Adrenal gland (tissue), 9 donors: ENCODE measurements at regions not wholly inside any gene's neighbourhood (a gene's known extent, or its start where the extent isn't known, plus 50 kb on each side); places are given as distances from the start of the nearest gene placed in this dataset.

Experiments used
- DNase-seq, 7 donors: peaks; one replicate each; pipeline ENCODE4 v3.0.0-alpha.2; 2019 to 2020
- H3K27ac ChIP-seq, 5 donors: fragments of 200-600 bp; sonication (generic) in 4 of 5; 1 replicate in 3 of 5; 2 replicates in 2 of 5; pipeline versions ENCODE4 v1.5.1 to v1.8.0; 2016 to 2020; ENCODE audit warnings: mild to moderate bottlenecking in 1 of 5
- H3K27me3 ChIP-seq: fragments of 200-600 bp; 2 replicates; pipeline ENCODE4 v1.8.0; 2021
- H3K36me3 ChIP-seq, 2 donors: fragments of 200-600 bp; replicated peaks in 1 of 2; 1 replicate in 1 of 2; 2 replicates in 1 of 2; pipeline versions ENCODE4 v1.5.1 to v1.8.0; 2018 to 2022
- H3K4me1 ChIP-seq, 2 donors: fragments of 200-600 bp; replicated peaks in 1 of 2; 1 replicate in 1 of 2; 2 replicates in 1 of 2; pipeline versions ENCODE4 v1.5.1 to v1.8.0; 2018 to 2021
- H3K4me3 ChIP-seq, 4 donors: fragments of 200-600 bp; sonication (generic) in 3 of 4; one replicate each; pipeline ENCODE4 v1.5.1; 2016 to 2018
- H3K9me3 ChIP-seq, 3 donors: fragments of 200-600 bp; sonication (generic) in 1 of 3; replicated peaks in 1 of 3; 1 replicate in 2 of 3; 2 replicates in 1 of 3; pipeline versions ENCODE4 v1.5.1 to v1.8.0; 2016 to 2021
- CTCF ChIP-seq, 6 experiments: fragments of 450-650 bp in 4 of 6; fragments of 200-600 bp in 2 of 6; sonication (generic) in 1 of 6; IDR thresholded peaks; 1 replicate in 5 of 6; 2 replicates in 1 of 6; pipeline versions ENCODE4 v1.5.1 to v1.8.0; 2016 to 2021; ENCODE audit warnings: antibody characterized with exemption in 6 of 6, mild to moderate bottlenecking in 2 of 6, moderate library complexity in 1 of 6
- POLR2A ChIP-seq, 2 donors: fragments of 450-650 bp; IDR thresholded peaks; one replicate each; pipeline ENCODE4 v1.6.1; 2017; ENCODE audit warnings: antibody characterized with exemption in 2 of 2, mild to moderate bottlenecking in 2 of 2, moderate library complexity in 1 of 2
- WGBS, 4 donors: extraction: QIAGEN DNeasy Blood & Tissue Kit in 2 of 4; methylation state at CpG; one replicate each; pipeline versions ENCODE4 v1.1.5 to v1.1.7; 2013 to 2017; 5-methylcytosine and 5-hydroxymethylcytosine counted together
- intact Hi-C, 2 donors: fragments of 100-400 bp; cut with DNase I; formaldehyde crosslinking; loops; one replicate each; pipeline versions ENCODE4 v1.14.1 to v1.15.0; 2022 to 2023
- donor health status: healthy with polysubstance abuse.
- donor health status: Bipolar disorder and iron deficiency.
- donor health status: DM: yes; HTN: yes; CAD: no.
- donor health status: DM: no; HTN: no; CAD: no.
- donor health status: DM: no; HTN: no; CAD: no.

GRCh38 chrX:63404332-63404731, 53.2 kb upstream of the SPIN4 start:
- H3K4me3 ChIP-seq: no peak overlapping the region
- H3K36me3 ChIP-seq: no peaks in the 10 kb centered on the region
- 62 to 100% (median 86%) methylated on average over 1 of the region's 1 CpG for WGBS, 4 donors
- TF ChIP-seq POLR2A (IDR thresholded peaks at IDR 0.05) (no peak), CTCF (IDR thresholded peaks at IDR 0.05) (no peak)
- DNase-seq: no peak
- H3K4me1 ChIP-seq: no peaks in the 10 kb centered on the region
- no peaks in the 10 kb centered on the region for H3K9me3 ChIP-seq
- H3K27ac ChIP-seq: no peak overlapping the region
- H3K27me3 ChIP-seq: no peaks in the 10 kb centered on the region
- intact Hi-C loops: no loop called here

GRCh38 chrX:63402106-63402505, 51.0 kb upstream of the SPIN4 start:
- intact Hi-C loops: no loop called here

More at GRCh38 chrX:63402106-63402505, 51.0 kb upstream of the SPIN4 start:
- no peak overlapping the region for H3K27ac ChIP-seq
- no peak for DNase-seq
- 71 to 86% (median 80%) methylated on average over 2 of the region's 2 CpGs for WGBS, 4 donors
- no peaks in the 10 kb centered on the region for H3K9me3 ChIP-seq
- no peaks in the 10 kb centered on the region for H3K4me1 ChIP-seq
- TF ChIP-seq CTCF (IDR thresholded peaks at IDR 0.05) (no peak), POLR2A (IDR thresholded peaks at IDR 0.05) (no peak)
- H3K36me3 ChIP-seq: no peaks in the 10 kb centered on the region
- no peaks in the 10 kb centered on the region for H3K27me3 ChIP-seq
- no peak overlapping the region for H3K4me3 ChIP-seq
